ENCODE measurements at regions not wholly inside any gene's neighbourhood (a gene's known extent, or its start where the extent isn't known, plus 50 kb on each side); places are given as distances from the start of the nearest gene placed in this dataset.

GRCh38 chrX:42725196-42725595 lies 52.8 kb downstream of the PPP1R2C start:
- no peak overlapping the region for H3K27ac ChIP-seq
- TF ChIP-seq CTCF (conservative IDR thresholded peaks at IDR 0.05) = no peak

- TF ChIP-seq CTCF (conservative IDR thresholded peaks at IDR 0.05) = no peak
- no peak overlapping the region for H3K27ac ChIP-seq
These were observed 57.8 kb downstream of the PPP1R2C start for GRCh38 chrX:42720209-42720608.

GRCh38 chrX:42715701-42716262 lies 62.2 kb downstream of the PPP1R2C start:
- peak; percentile 54 for TF ChIP-seq CTCF (conservative IDR thresholded peaks at IDR 0.05)
- H3K27ac ChIP-seq = peak overlapping the region; percentile 34; the same call in 1 of the 2 replicates

- H3K27ac ChIP-seq = peak overlapping the region; percentile 34; the same call in 1 of the 2 replicates
- peak; percentile 84 for TF ChIP-seq CTCF (conservative IDR thresholded peaks at IDR 0.05)
These were observed 62.8 kb downstream of the PPP1R2C start for GRCh38 chrX:42714981-42715700.

- no peak overlapping the region for H3K27ac ChIP-seq
- no peak for TF ChIP-seq CTCF (conservative IDR thresholded peaks at IDR 0.05)
These were observed 67.5 kb downstream of the PPP1R2C start for GRCh38 chrX:42710452-42710851.

GRCh38 chrX:42708222-42708621 lies 69.7 kb downstream of the PPP1R2C start:
- no peak overlapping the region for H3K27ac ChIP-seq
- no peak for TF ChIP-seq CTCF (conservative IDR thresholded peaks at IDR 0.05)

GRCh38 chrX:42707742-42708141 lies 70.2 kb downstream of the PPP1R2C start:
- no peak overlapping the region; the same call in 1 of the 2 replicates for H3K27ac ChIP-seq
- no peak for TF ChIP-seq CTCF (conservative IDR thresholded peaks at IDR 0.05)

Measured in VCaP (cell line).